ENCODE measurements at regions not wholly inside any gene's neighbourhood (a gene's known extent, or its start where the extent isn't known, plus 50 kb on each side); places are given as distances from the start of the nearest gene placed in this dataset.

- TF ChIP-seq Cebpa-rat (IDR thresholded peaks at IDR 0.05) = no peak
Observed at GRCh38 chr3:124413989-124414598, 316.2 kb upstream of the UMPS start.

DNA sequence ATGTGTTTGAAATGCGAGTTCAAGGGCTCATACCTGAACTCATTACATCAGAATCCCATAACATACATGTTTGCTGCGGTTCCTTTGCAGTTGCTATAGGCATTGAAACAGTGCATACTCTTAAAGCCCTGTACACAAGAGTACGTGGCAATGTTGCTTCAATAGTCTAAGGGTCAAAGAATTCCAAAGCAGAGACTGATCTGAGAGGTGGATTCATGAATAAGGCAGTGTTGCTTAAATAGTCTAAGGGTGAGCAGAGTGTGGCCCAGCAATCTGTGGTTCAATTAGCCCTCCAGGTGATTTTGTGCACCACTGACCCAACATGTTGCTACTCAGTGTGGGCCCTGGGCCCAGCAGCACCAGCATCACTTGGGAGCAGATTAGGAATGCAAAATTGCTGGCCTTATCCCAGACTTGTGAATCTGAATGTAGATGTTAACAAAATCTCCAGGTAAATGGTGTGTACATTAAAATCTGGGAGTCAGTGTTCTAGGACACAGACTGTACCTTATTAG lies 314.7 kb upstream of the UMPS start:
- no peak overlapping the region for H3K4me3 ChIP-seq
- no peak overlapping the region for H3K9ac ChIP-seq
- TF ChIP-seq Cebpa-rat (IDR thresholded peaks at IDR 0.05) = no peak
- no peaks in the 10 kb centered on the region for H3K9me3 ChIP-seq
- H4K20me1 ChIP-seq = no peaks in the 10 kb centered on the region
- H3K27me3 ChIP-seq = no peaks in the 10 kb centered on the region
- peaks cover 35% of the 10 kb centered on the region for H3K36me3 ChIP-seq
- no peak overlapping the region for H3K27ac ChIP-seq
- H3K4me1 ChIP-seq = no peaks in the 10 kb centered on the region
- no peak overlapping the region for H3K4me2 ChIP-seq

More at GRCh38 chr3:124413989-124414598, 316.2 kb upstream of the UMPS start:
- Histone ChIP-seq H3K36me3 (peaks cover 35% of the 10 kb centered on the region), H3K27ac (no peak overlapping the region), H3K4me1 (no peaks in the 10 kb centered on the region), H3K4me3 (no peak overlapping the region), H3K27me3 (no peaks in the 10 kb centered on the region), H3K9ac (no peak overlapping the region), H3K4me2 (no peak overlapping the region), H3K9me3 (no peaks in the 10 kb centered on the region), H4K20me1 (no peaks in the 10 kb centered on the region)

GRCh38 chr3:124419303-124419702 lies 310.9 kb upstream of the UMPS start:
- no peaks in the 10 kb centered on the region for H3K27me3 ChIP-seq
- H4K20me1 ChIP-seq = no peaks in the 10 kb centered on the region
- no peak overlapping the region for H3K27ac ChIP-seq
- H3K4me2 ChIP-seq = no peak overlapping the region
- H3K4me1 ChIP-seq = no peaks in the 10 kb centered on the region
- H3K36me3 ChIP-seq = peaks cover 29% of the 10 kb centered on the region
- no peak overlapping the region for H3K9ac ChIP-seq
- no peaks in the 10 kb centered on the region for H3K9me3 ChIP-seq
- H3K4me3 ChIP-seq = no peak overlapping the region
- TF ChIP-seq Cebpa-rat (IDR thresholded peaks at IDR 0.05) = no peak

- Histone ChIP-seq H3K4me1 (no peaks in the 10 kb centered on the region), H3K9me3 (no peaks in the 10 kb centered on the region), H3K9ac (no peak overlapping the region), H3K36me3 (peaks cover 30% of the 10 kb centered on the region), H3K27me3 (no peaks in the 10 kb centered on the region), H4K20me1 (no peaks in the 10 kb centered on the region), H3K27ac (no peak overlapping the region), H3K4me2 (no peak overlapping the region), H3K4me3 (no peak overlapping the region)
- no peak for TF ChIP-seq Cebpa-rat (IDR thresholded peaks at IDR 0.05)
Observed at GRCh38 chr3:124420392-124420791, 309.9 kb upstream of the UMPS start.

DNA sequence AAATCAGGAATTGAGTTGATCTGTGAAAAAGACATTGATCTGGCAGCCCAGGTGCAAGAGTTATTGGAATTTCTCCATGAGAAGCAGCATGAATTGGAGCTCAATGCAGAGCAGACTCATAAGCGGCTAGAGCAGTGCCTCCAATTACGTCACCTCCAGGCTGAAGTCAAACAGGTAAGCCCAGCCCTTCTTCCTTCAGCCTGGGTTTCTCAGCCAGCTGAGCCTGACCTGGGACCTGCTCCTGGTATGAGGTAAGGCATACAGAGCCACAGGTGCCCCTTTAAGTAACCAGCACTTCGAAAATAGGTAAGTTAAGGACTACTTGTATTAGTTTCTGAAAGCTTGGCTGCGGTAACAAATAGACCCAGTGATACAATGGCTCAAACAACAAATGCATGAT lies 307.4 kb upstream of the UMPS start:
- no peaks in the 10 kb centered on the region for H3K9me3 ChIP-seq
- no peak overlapping the region for H3K4me2 ChIP-seq
- no peaks in the 10 kb centered on the region for H3K27me3 ChIP-seq
- no peak overlapping the region for H3K27ac ChIP-seq
- TF ChIP-seq Cebpa-rat (IDR thresholded peaks at IDR 0.05) = no peak
- H3K36me3 ChIP-seq = peaks cover 18% of the 10 kb centered on the region
- H4K20me1 ChIP-seq = no peaks in the 10 kb centered on the region
- no peak overlapping the region for H3K9ac ChIP-seq
- no peaks in the 10 kb centered on the region for H3K4me1 ChIP-seq
- H3K4me3 ChIP-seq = no peak overlapping the region

GRCh38 chr3:124424396-124424795 lies 305.9 kb upstream of the UMPS start:
- H4K20me1 ChIP-seq = no peaks in the 10 kb centered on the region
- H3K36me3 ChIP-seq = peaks cover 18% of the 10 kb centered on the region
- no peak overlapping the region for H3K4me2 ChIP-seq
- H3K27ac ChIP-seq = no peak overlapping the region
- no peaks in the 10 kb centered on the region for H3K9me3 ChIP-seq
- no peak overlapping the region for H3K4me3 ChIP-seq
- H3K27me3 ChIP-seq = no peaks in the 10 kb centered on the region
- H3K9ac ChIP-seq = no peak overlapping the region
- no peak for TF ChIP-seq Cebpa-rat (IDR thresholded peaks at IDR 0.05)
- H3K4me1 ChIP-seq = no peaks in the 10 kb centered on the region

DNA sequence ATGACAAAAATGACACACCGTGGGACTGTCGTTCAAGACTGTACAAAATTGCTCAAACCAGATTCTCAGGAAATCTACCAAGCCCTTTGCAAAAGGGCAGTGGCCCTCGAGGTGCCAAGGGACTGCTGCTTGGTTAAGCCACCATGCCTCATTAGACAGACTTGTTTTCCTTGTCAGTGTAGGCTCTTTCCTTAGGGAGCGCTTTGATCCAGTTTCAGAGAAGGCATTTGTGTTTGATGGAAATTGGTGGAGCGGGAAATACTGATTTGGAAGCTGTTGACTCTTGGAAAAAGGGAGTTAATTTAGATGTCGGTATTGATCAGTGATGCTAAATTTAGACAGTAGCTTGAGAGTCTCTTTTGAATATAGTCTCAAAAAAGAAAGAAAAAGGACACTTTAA lies 304.3 kb upstream of the UMPS start:
- H3K4me2 ChIP-seq = no peak overlapping the region
- no peak overlapping the region for H3K4me3 ChIP-seq
- peaks cover 25% of the 10 kb centered on the region for H3K36me3 ChIP-seq
- no peak overlapping the region for H3K27ac ChIP-seq
- TF ChIP-seq Cebpa-rat (IDR thresholded peaks at IDR 0.05) = no peak
- no peaks in the 10 kb centered on the region for H3K9me3 ChIP-seq
- H3K4me1 ChIP-seq = peaks cover 6% of the 10 kb centered on the region
- no peaks in the 10 kb centered on the region for H4K20me1 ChIP-seq
- no peak overlapping the region for H3K9ac ChIP-seq
- H3K27me3 ChIP-seq = no peaks in the 10 kb centered on the region

DNA sequence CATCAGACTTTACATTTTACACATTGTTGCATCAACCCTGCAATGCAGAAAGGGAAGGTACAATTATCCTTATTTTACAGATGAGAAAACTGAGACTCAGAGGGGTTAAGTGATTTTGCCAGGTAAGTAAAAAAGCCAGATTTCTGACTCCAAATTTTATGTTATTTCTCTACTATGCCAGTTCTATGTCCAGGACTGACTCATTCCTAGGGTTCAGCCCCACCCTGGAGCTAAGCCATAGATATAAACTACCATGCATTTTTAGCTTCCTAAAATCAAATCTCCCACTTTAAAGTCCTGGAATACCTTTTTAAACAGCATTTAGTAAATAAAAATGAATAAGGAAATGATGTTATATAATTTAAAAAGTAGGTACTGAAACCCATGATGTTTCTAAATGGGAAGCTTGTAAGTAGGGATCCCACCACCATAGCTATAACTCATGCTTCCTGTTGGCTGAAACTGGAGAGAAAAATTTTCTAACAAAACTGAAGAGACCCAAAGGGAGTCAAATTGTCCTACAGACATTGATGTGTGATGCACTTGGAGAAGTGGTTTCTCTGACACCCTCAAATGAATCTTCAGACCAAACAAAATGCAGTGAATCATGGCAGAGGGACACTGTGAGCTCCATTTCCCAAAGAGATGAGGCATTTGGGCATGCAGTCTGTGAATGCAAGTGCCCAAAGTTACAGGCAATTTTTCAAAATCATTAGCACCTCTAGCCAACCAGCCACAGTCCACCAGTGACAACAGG lies 301.7 kb upstream of the UMPS start:
- peaks cover 30% of the 10 kb centered on the region for H3K36me3 ChIP-seq
- H4K20me1 ChIP-seq = no peaks in the 10 kb centered on the region
- H3K9me3 ChIP-seq = no peaks in the 10 kb centered on the region
- H3K4me1 ChIP-seq = peaks cover 6% of the 10 kb centered on the region
- TF ChIP-seq Cebpa-rat (IDR thresholded peaks at IDR 0.05) = no peak
- H3K4me2 ChIP-seq = no peak overlapping the region
- H3K27ac ChIP-seq = no peak overlapping the region
- no peak overlapping the region for H3K4me3 ChIP-seq
- H3K27me3 ChIP-seq = no peaks in the 10 kb centered on the region
- H3K9ac ChIP-seq = no peak overlapping the region

- H3K9me3 ChIP-seq = 0 out of 2 replicates have a peak, but pooled peaks cover 2% of the 10 kb centered on the region
- H3K4me1 ChIP-seq = peaks cover 6% of the 10 kb centered on the region
- H3K9ac ChIP-seq = no peak overlapping the region
- H3K27ac ChIP-seq = no peak overlapping the region
- H3K36me3 ChIP-seq = peaks cover 32% of the 10 kb centered on the region
- H3K27me3 ChIP-seq = no peaks in the 10 kb centered on the region
- no peak overlapping the region for H3K4me3 ChIP-seq
- no peaks in the 10 kb centered on the region for H4K20me1 ChIP-seq
- no peak for TF ChIP-seq Cebpa-rat (IDR thresholded peaks at IDR 0.05)
- no peak overlapping the region for H3K4me2 ChIP-seq
Observed at GRCh38 chr3:124429129-124429815, 301.0 kb upstream of the UMPS start.

Measured in BLaER1 (cell line).